ENCODE measurements at regions not wholly inside any gene's neighbourhood (a gene's known extent, or its start where the extent isn't known, plus 50 kb on each side); places are given as distances from the start of the nearest gene placed in this dataset.
"Not testable (repeated sequence)": the region's sequence is repeated elsewhere in the genome, so short reads cannot be mapped to it uniquely, and the experiment has no call there.

DNA sequence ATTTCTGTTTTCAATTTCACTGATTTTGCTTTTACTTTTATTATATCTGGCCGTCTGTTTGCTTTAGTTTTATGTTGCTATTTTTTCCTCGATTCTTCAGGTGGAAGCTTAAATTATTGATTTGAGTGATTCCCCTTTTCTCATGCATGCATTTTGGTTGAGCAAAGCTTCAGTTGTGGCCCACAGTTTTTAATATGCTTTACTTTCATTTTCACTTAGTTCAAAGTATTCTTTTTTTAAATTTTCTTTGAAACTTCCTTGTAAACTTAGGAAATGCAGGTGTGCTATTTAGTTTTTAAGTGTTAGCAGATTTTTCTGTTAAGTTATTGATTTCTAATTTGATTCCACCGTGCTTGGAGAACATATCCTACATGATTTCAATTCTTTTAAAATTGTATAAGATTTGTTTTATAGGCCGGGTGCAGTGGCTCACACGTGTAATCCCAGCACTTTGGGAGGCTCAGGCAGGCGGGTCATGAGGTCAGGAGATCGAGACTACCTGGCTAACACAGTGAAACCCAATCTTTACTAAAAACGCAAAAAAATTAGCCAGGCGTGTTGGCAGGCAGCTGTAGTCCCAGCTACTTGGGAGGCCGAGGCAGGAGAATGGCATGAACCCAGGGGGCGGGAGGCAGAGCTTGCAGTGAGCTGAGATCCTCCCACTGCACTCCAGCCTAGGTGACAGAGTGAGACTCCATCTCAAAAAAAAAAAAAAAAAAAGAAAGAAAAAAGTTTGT is 531.2 kb downstream of the KIF2B start:
- Mint-ChIP-seq H3K36me3 (ENCODE audit: unreplicated experiment) (peaks cover 12% of the 10 kb centered on the region), H3K4me1 (ENCODE audit: low read depth, unreplicated experiment) (no peaks in the 10 kb centered on the region), H3K27ac (ENCODE audit: unreplicated experiment) (no peak overlapping the region), H3K9me3 (ENCODE audit: unreplicated experiment) (peaks cover 5% of the 10 kb centered on the region), H3K27me3 (ENCODE audit: unreplicated experiment) (peaks cover 2% of the 10 kb centered on the region), H3K4me3 (ENCODE audit: unreplicated experiment) (no peak overlapping the region)
- no peak for DNase-seq
- TF ChIP-seq, protein P1, sequence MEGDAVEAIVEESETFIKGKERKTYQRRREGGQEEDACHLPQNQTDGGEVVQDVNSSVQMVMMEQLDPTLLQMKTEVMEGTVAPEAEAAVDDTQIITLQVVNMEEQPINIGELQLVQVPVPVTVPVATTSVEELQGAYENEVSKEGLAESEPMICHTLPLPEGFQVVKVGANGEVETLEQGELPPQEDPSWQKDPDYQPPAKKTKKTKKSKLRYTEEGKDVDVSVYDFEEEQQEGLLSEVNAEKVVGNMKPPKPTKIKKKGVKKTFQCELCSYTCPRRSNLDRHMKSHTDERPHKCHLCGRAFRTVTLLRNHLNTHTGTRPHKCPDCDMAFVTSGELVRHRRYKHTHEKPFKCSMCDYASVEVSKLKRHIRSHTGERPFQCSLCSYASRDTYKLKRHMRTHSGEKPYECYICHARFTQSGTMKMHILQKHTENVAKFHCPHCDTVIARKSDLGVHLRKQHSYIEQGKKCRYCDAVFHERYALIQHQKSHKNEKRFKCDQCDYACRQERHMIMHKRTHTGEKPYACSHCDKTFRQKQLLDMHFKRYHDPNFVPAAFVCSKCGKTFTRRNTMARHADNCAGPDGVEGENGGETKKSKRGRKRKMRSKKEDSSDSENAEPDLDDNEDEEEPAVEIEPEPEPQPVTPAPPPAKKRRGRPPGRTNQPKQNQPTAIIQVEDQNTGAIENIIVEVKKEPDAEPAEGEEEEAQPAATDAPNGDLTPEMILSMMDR (IDR thresholded peaks at IDR 0.05; ENCODE audit: partially characterized antibody, unreplicated experiment), result no peak

DNA sequence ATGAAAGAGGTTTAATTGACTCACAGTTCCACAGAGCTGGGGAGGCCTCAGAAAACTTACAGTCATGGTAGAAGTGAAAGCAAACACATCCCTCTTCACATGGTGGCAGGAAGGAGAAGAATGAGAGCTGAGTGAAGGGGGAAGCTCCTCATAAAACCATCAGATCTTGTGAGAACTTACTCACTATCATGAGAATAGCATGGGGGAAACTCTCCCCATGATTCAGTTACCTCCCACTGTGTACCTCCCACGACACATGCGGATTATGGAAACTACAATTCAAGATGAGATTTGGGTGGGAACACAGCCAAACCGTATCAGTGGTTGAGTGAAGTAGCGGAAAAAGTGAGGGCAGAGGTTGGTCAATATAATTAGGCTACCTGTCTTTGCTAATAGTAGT is 538.3 kb downstream of the KIF2B start:
- DNase-seq; H3K4me3 Mint-ChIP-seq (ENCODE audit: unreplicated experiment); H3K27ac Mint-ChIP-seq (ENCODE audit: unreplicated experiment); H3K9me3 Mint-ChIP-seq (ENCODE audit: unreplicated experiment); H3K4me1 Mint-ChIP-seq (ENCODE audit: low read depth, unreplicated experiment); H3K27me3 Mint-ChIP-seq (ENCODE audit: unreplicated experiment): not testable (repeated sequence)
- H3K36me3 Mint-ChIP-seq (ENCODE audit: unreplicated experiment), result peaks cover 12% of the 10 kb centered on the region

DNA sequence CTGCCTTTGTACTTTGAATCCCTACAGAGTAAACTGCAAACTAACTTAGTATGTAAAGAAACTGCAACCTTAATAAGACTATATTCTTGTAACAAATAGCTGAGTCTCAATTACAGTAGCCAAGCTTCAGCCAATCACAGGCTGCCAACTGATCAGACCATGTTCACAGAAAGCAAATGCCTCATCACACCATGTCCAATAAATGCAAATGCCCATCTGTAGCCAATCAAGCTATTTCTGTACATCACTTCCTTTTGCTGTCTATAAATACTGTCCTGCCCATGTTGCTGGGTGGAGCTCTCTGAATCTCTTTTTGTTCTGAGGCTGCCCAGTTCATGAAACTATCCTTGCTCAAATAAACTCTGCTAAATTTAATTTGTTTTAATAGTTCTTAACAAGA is 531.7 kb upstream of the TOM1L1 start:
- peaks cover 5% of the 10 kb centered on the region for H3K27me3 Mint-ChIP-seq (ENCODE audit: unreplicated experiment)
- no peaks in the 10 kb centered on the region for H3K4me1 Mint-ChIP-seq (ENCODE audit: low read depth, unreplicated experiment)

DNA sequence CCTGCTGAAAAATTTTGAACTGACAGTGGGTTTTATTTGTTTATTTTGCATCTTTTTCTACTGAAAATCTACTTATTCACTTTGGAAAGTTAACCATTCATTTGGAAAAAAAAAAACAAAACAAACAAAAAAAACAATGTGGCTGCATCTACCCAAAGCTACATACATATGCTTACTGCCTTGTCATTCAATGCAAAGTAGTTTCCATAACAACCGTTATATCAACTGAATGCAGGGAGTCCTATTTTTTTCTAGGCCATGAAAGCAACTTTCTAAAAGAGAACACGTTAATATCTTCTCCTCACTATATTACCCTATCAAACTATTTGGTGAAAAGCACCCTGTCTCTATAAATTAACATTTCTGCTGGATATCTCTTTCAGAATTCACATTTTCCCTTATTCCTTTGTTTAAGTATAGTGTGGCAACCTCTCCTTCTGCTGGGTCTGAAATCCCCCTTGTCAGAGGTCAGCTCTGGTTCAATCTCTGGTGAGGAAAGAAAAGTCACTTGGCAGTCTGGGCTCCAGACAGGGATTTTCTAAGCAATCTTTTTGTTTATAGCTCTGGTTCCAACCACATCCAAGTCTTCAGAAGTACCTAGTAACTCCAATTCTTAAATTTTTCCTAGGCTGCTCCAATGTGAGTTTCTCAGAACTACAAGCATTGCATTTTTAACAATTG is 528.4 kb upstream of the TOM1L1 start:
- peaks cover 5% of the 10 kb centered on the region for H3K27me3 Mint-ChIP-seq (ENCODE audit: unreplicated experiment)
- no peak overlapping the region for H3K4me3 Mint-ChIP-seq (ENCODE audit: unreplicated experiment)
- H3K27ac Mint-ChIP-seq (ENCODE audit: unreplicated experiment), result peak overlapping the region; percentile 60
- no peak for DNase-seq
- no peaks in the 10 kb centered on the region for H3K36me3 Mint-ChIP-seq (ENCODE audit: unreplicated experiment)
- TF ChIP-seq, protein P1 (IDR thresholded peaks at IDR 0.05; ENCODE audit: partially characterized antibody, unreplicated experiment), result no peak
- H3K4me1 Mint-ChIP-seq (ENCODE audit: low read depth, unreplicated experiment), result no peaks in the 10 kb centered on the region
- peaks cover 2% of the 10 kb centered on the region for H3K9me3 Mint-ChIP-seq (ENCODE audit: unreplicated experiment)

More for the DNA sequence above, 531.7 kb upstream of the TOM1L1 start:
- TF ChIP-seq, protein P1 (IDR thresholded peaks at IDR 0.05; ENCODE audit: partially characterized antibody, unreplicated experiment), result no peak
- Mint-ChIP-seq H3K36me3 (ENCODE audit: unreplicated experiment) (no peaks in the 10 kb centered on the region), H3K9me3 (ENCODE audit: unreplicated experiment) (no peaks in the 10 kb centered on the region), H3K27ac (ENCODE audit: unreplicated experiment) (no peak overlapping the region), H3K4me3 (ENCODE audit: unreplicated experiment) (no peak overlapping the region)
- no peak for DNase-seq

DNA sequence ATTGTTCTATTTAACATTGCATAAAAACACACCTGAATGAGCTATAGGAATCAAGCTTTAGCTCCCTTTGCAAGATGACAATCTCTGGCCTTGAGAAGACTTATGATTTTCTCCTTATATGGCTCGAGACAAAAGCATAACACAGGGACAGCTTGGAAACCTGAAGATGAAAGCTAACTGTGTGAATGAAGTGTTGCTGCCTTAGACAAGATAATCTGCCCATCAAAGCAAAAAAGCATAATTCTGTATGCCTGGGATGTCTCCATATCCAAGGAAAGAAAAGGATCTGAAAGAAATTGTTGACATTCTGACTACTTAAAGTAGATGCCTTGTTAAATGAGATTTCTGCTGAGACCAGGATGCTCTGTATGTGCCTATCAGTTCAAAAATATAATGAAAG is 526.7 kb upstream of the TOM1L1 start:
- H3K4me3 Mint-ChIP-seq (ENCODE audit: unreplicated experiment), result no peak overlapping the region
- H3K36me3 Mint-ChIP-seq (ENCODE audit: unreplicated experiment), result no peaks in the 10 kb centered on the region
- TF ChIP-seq, protein P1 (IDR thresholded peaks at IDR 0.05; ENCODE audit: partially characterized antibody, unreplicated experiment), result no peak
- no peak for DNase-seq
- H3K27ac Mint-ChIP-seq (ENCODE audit: unreplicated experiment), result no peak overlapping the region
- no peaks in the 10 kb centered on the region for H3K4me1 Mint-ChIP-seq (ENCODE audit: low read depth, unreplicated experiment)
- H3K9me3 Mint-ChIP-seq (ENCODE audit: unreplicated experiment), result peaks cover 2% of the 10 kb centered on the region
- H3K27me3 Mint-ChIP-seq (ENCODE audit: unreplicated experiment), result peaks cover 5% of the 10 kb centered on the region

DNA sequence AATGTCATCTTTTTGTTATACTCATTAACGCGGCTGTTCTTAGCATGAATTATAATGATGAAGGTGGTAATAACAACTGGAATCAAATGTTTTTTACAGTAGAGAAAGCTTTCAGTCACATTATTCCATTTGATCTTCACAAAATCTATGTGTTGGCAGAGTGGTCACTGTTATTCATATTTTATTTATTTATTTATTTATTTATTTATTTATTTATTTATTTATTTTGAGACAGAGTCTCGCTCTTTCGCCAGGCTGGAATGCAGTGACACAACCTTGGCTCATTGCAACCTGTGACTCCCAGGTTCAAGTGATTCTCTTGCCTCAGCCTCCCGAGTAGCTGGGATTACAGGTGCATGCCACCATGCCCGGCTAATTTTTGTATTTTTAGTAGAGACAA is 524.2 kb upstream of the TOM1L1 start:
- H3K4me1 Mint-ChIP-seq (ENCODE audit: low read depth, unreplicated experiment); H3K4me3 Mint-ChIP-seq (ENCODE audit: unreplicated experiment); H3K27ac Mint-ChIP-seq (ENCODE audit: unreplicated experiment); H3K9me3 Mint-ChIP-seq (ENCODE audit: unreplicated experiment); H3K27me3 Mint-ChIP-seq (ENCODE audit: unreplicated experiment); DNase-seq; H3K36me3 Mint-ChIP-seq (ENCODE audit: unreplicated experiment): not testable (repeated sequence)
